ENCODE measurements at regions not wholly inside any gene's neighbourhood (a gene's known extent, or its start where the extent isn't known, plus 50 kb on each side); places are given as distances from the start of the nearest gene placed in this dataset.

DNA sequence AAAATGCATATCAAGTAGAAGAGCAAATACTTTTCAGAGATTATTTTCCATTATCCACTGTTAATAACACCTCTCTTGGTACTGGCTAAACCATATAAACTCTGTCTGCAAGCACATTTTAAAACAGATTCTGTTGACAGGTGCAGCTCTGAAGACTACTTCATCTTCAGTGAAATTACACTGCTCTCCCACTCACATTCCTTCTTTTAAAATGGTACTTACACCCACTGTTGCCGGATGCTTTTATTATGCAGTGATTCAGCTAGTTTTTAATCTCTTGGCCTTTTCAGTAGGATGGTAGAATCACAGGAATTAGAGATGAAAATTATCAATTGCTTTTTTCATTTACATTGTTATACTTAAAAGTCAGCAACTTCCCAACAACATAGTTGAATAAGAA, 381.6 kb downstream of the GASK1B start:
- TF ChIP-seq POLR2A (IDR thresholded peaks at IDR 0.05) (no peak), POLR2AphosphoS5 (IDR thresholded peaks at IDR 0.05) (no peak), EP300 (IDR thresholded peaks at IDR 0.05) (no peak)
- TF ChIP-seq, protein P1, sequence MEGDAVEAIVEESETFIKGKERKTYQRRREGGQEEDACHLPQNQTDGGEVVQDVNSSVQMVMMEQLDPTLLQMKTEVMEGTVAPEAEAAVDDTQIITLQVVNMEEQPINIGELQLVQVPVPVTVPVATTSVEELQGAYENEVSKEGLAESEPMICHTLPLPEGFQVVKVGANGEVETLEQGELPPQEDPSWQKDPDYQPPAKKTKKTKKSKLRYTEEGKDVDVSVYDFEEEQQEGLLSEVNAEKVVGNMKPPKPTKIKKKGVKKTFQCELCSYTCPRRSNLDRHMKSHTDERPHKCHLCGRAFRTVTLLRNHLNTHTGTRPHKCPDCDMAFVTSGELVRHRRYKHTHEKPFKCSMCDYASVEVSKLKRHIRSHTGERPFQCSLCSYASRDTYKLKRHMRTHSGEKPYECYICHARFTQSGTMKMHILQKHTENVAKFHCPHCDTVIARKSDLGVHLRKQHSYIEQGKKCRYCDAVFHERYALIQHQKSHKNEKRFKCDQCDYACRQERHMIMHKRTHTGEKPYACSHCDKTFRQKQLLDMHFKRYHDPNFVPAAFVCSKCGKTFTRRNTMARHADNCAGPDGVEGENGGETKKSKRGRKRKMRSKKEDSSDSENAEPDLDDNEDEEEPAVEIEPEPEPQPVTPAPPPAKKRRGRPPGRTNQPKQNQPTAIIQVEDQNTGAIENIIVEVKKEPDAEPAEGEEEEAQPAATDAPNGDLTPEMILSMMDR (IDR thresholded peaks at IDR 0.05) = no peak

All from sigmoid colon (tissue), 4 donors.